ENCODE measurements at regions not wholly inside any gene's neighbourhood (a gene's known extent, or its start where the extent isn't known, plus 50 kb on each side); places are given as distances from the start of the nearest gene placed in this dataset.

- no peak for DNase-seq (ENCODE audit: low read depth)
These were observed 140.9 kb downstream of the CXCL12 start for GRCh38 chr10:44243851-44244510.

- DNase-seq (ENCODE audit: low read depth), result no peak
These were observed 142.1 kb downstream of the CXCL12 start for GRCh38 chr10:44242826-44243225.

- no peak for DNase-seq (ENCODE audit: low read depth)
These were observed 142.8 kb downstream of the CXCL12 start for GRCh38 chr10:44242091-44242490.

GRCh38 chr10:44240584-44241205 lies 144.2 kb downstream of the CXCL12 start:
- DNase-seq (ENCODE audit: low read depth), result no peak

GRCh38 chr10:44238212-44238611 lies 146.7 kb downstream of the CXCL12 start:
- DNase-seq (ENCODE audit: low read depth), result no peak

- DNase-seq (ENCODE audit: low read depth), result no peak
These were observed 147.4 kb downstream of the CXCL12 start for GRCh38 chr10:44237364-44238049.

- DNase-seq (ENCODE audit: low read depth), result no peak
These were observed 149.5 kb downstream of the CXCL12 start for GRCh38 chr10:44235363-44235762.

GRCh38 chr10:44234483-44234875 lies 150.4 kb downstream of the CXCL12 start:
- no peak for DNase-seq (ENCODE audit: low read depth)

GRCh38 chr10:44233561-44234482 lies 151.1 kb downstream of the CXCL12 start:
- no peak for DNase-seq (ENCODE audit: low read depth)

- no peak for DNase-seq (ENCODE audit: low read depth)
These were observed 167.6 kb downstream of the CXCL12 start for GRCh38 chr10:44217274-44217820.

GRCh38 chr10:44216073-44216472 lies 168.8 kb downstream of the CXCL12 start:
- no peak for DNase-seq (ENCODE audit: low read depth)

- DNase-seq (ENCODE audit: low read depth), result no peak
These were observed 175.1 kb downstream of the CXCL12 start for GRCh38 chr10:44209811-44210210.

GRCh38 chr10:44207160-44207559 lies 177.7 kb downstream of the CXCL12 start:
- no peak for DNase-seq (ENCODE audit: low read depth)

GRCh38 chr10:44206127-44206818 lies 178.6 kb downstream of the CXCL12 start:
- DNase-seq (ENCODE audit: low read depth), result no peak

- DNase-seq (ENCODE audit: low read depth), result no peak
These were observed 179.8 kb downstream of the CXCL12 start for GRCh38 chr10:44205067-44205466.

- DNase-seq (ENCODE audit: low read depth), result no peak
These were observed 181.4 kb downstream of the CXCL12 start for GRCh38 chr10:44203535-44203934.

- no peak for DNase-seq (ENCODE audit: low read depth)
These were observed 181.9 kb downstream of the CXCL12 start for GRCh38 chr10:44202952-44203351.

- no peak for DNase-seq (ENCODE audit: low read depth)
These were observed 183.2 kb downstream of the CXCL12 start for GRCh38 chr10:44201656-44202055.

- no peak for DNase-seq (ENCODE audit: low read depth)
These were observed 183.9 kb downstream of the CXCL12 start for GRCh38 chr10:44201011-44201410.

GRCh38 chr10:44199991-44200655 lies 184.8 kb downstream of the CXCL12 start:
- DNase-seq (ENCODE audit: low read depth), result no peak

- no peak for DNase-seq (ENCODE audit: low read depth)
These were observed 185.6 kb downstream of the CXCL12 start for GRCh38 chr10:44199267-44199666.

All from stimulated activated CD8-positive, alpha-beta memory T cell treated with anti-CD3 and anti-CD28 coated beads, Interleukin-7, amount 100 ng/mL, for 24 hours (primary cell).